ENCODE measurements at regions not wholly inside any gene's neighbourhood (a gene's known extent, or its start where the extent isn't known, plus 50 kb on each side); places are given as distances from the start of the nearest gene placed in this dataset.

GRCh38 chr4:13955551-13955950 is 328.0 kb upstream of the BOD1L1 start:
- DNase-seq (no peak), ATAC-seq (no peak)
- POLR2A ChIA-PET (ENCODE audit: unreplicated experiment) = no interaction called here
- intact Hi-C loops (cut with micrococcal nuclease) = no loop called here
- CTCF ChIA-PET = no interaction called here
- no peaks in the 10 kb centered on the region for H3F3A ChIP-seq (ENCODE audit: low read length, unreplicated experiment)
- no peak for TF ChIP-seq CTCF (conservative IDR thresholded peaks at IDR 0.05; ENCODE audit: low read depth, low read length)
- no peak for TF ChIP-seq EZH2 (IDR thresholded peaks at IDR 0.05; ENCODE audit: low read length, unreplicated experiment)
- TF ChIP-seq EZH2phosphoT487 (IDR thresholded peaks at IDR 0.05; ENCODE audit: borderline replicate concordance, low read length) = no peak
- no peak overlapping the region for H3K4me3 ChIP-seq (ENCODE audit: low read length)
- no peaks in the 10 kb centered on the region for H4K20me1 ChIP-seq (ENCODE audit: low read length)
- no peak overlapping the region for H3K9ac ChIP-seq (ENCODE audit: low read length)
- H3K4me2 ChIP-seq (ENCODE audit: low read length) = no peak overlapping the region
- no peaks in the 10 kb centered on the region for H3K79me2 ChIP-seq (ENCODE audit: low read length)
- no peaks in the 10 kb centered on the region for H3K27me3 ChIP-seq (ENCODE audit: low read length)
- no TSS peak for BruUV-seq (replicated peaks)
- no peaks in the 10 kb centered on the region for H3K4me1 ChIP-seq (ENCODE audit: insufficient read depth, low read length)
- no peaks in the 10 kb centered on the region for H3K9me3 ChIP-seq (ENCODE audit: low read length)
- no peaks in the 10 kb centered on the region for H3K9me2 ChIP-seq (replicated peaks; ENCODE audit: low read length)
- H2AFZ ChIP-seq (ENCODE audit: low read length) = no peak overlapping the region
- no peak overlapping the region for H3K27ac ChIP-seq (ENCODE audit: low read length)
- no peaks in the 10 kb centered on the region for H3K36me3 ChIP-seq (ENCODE audit: low read depth, low read length)

- no peaks in the 10 kb centered on the region for H3K36me3 ChIP-seq (ENCODE audit: low read depth, low read length)
- H3K9ac ChIP-seq (ENCODE audit: low read length) = no peak overlapping the region
- H3K4me2 ChIP-seq (ENCODE audit: low read length) = no peak overlapping the region
- no peak overlapping the region for H2AFZ ChIP-seq (ENCODE audit: low read length)
- BruUV-seq (replicated peaks) = no TSS peak
- H3K27me3 ChIP-seq (ENCODE audit: low read length) = no peaks in the 10 kb centered on the region
- DNase-seq (no peak), ATAC-seq (no peak)
- H3K79me2 ChIP-seq (ENCODE audit: low read length) = no peaks in the 10 kb centered on the region
- no peaks in the 10 kb centered on the region for H4K20me1 ChIP-seq (ENCODE audit: low read length)
- H3K9me3 ChIP-seq (ENCODE audit: low read length) = no peaks in the 10 kb centered on the region
- POLR2A ChIA-PET (ENCODE audit: unreplicated experiment) = no interaction called here
- CTCF ChIA-PET = no interaction called here
- no peaks in the 10 kb centered on the region for H3K4me1 ChIP-seq (ENCODE audit: insufficient read depth, low read length)
- no peak overlapping the region for H3K27ac ChIP-seq (ENCODE audit: low read length)
- intact Hi-C loops (cut with micrococcal nuclease) = no loop called here
- TF ChIP-seq EZH2 (IDR thresholded peaks at IDR 0.05; ENCODE audit: low read length, unreplicated experiment) (no peak), CTCF (conservative IDR thresholded peaks at IDR 0.05; ENCODE audit: low read depth, low read length) (no peak), EZH2phosphoT487 (IDR thresholded peaks at IDR 0.05; ENCODE audit: borderline replicate concordance, low read length) (no peak)
- no peaks in the 10 kb centered on the region for H3F3A ChIP-seq (ENCODE audit: low read length, unreplicated experiment)
- H3K4me3 ChIP-seq (ENCODE audit: low read length) = no peak overlapping the region
- H3K9me2 ChIP-seq (replicated peaks; ENCODE audit: low read length) = no peaks in the 10 kb centered on the region
Measured at GRCh38 chr4:13956947-13957346, 329.4 kb upstream of the BOD1L1 start.

GRCh38 chr4:13957871-13958270 is 330.3 kb upstream of the BOD1L1 start:
- intact Hi-C loops (cut with micrococcal nuclease) = no loop called here
- Histone ChIP-seq H3K9ac (ENCODE audit: low read length) (no peak overlapping the region), H3F3A (ENCODE audit: low read length, unreplicated experiment) (no peaks in the 10 kb centered on the region), H2AFZ (ENCODE audit: low read length) (no peak overlapping the region), H3K27me3 (ENCODE audit: low read length) (no peaks in the 10 kb centered on the region), H3K79me2 (ENCODE audit: low read length) (no peaks in the 10 kb centered on the region), H3K9me2 (replicated peaks; ENCODE audit: low read length) (no peaks in the 10 kb centered on the region), H3K9me3 (ENCODE audit: low read length) (no peaks in the 10 kb centered on the region), H3K4me3 (ENCODE audit: low read length) (no peak overlapping the region), H3K36me3 (ENCODE audit: low read depth, low read length) (no peaks in the 10 kb centered on the region), H3K4me1 (ENCODE audit: insufficient read depth, low read length) (no peaks in the 10 kb centered on the region), H4K20me1 (ENCODE audit: low read length) (no peaks in the 10 kb centered on the region), H3K27ac (ENCODE audit: low read length) (no peak overlapping the region), H3K4me2 (ENCODE audit: low read length) (no peak overlapping the region)
- no peak for ATAC-seq
- TF ChIP-seq EZH2phosphoT487 (IDR thresholded peaks at IDR 0.05; ENCODE audit: borderline replicate concordance, low read length) (no peak), EZH2 (IDR thresholded peaks at IDR 0.05; ENCODE audit: low read length, unreplicated experiment) (no peak), CTCF (conservative IDR thresholded peaks at IDR 0.05; ENCODE audit: low read depth, low read length) (no peak)
- ChIA-PET CTCF (no interaction called here), POLR2A (ENCODE audit: unreplicated experiment) (no interaction called here)
- no peak for DNase-seq
- no TSS peak for BruUV-seq (replicated peaks)
